HCT116 (cell line): ENCODE measurements at regions not wholly inside any gene's neighbourhood (a gene's known extent, or its start where the extent isn't known, plus 50 kb on each side); places are given as distances from the start of the nearest gene placed in this dataset.

Experiments used
- ATAC-seq: fragments of 200-7000 bp; cut with Tn5 transposase; 2 replicates; pipeline ENCODE4 v1.9.1; 2020; ENCODE audit warnings: mild to moderate bottlenecking, moderate library complexity
- BruUV-seq: library from RNA; stranded (reverse); fragments of 400-500 nt; replicated peaks from 2 replicates; lab custom pipeline; 2021; lab: Mats Ljungman, UMichigan
- CTCF ChIA-PET: fragments of 300-600 bp; sonication (Branson Sonifier 250); formaldehyde crosslinking; loops from one replicate; lab custom pipeline; 2021; ENCODE audit warnings: antibody characterized with exemption; lab: Charles Lee
- POLR2A ChIA-PET: fragments of 300-600, 350-600 bp; sonication (Branson Sonifier 250); formaldehyde crosslinking; loops from one replicate; lab custom pipeline; 2021; ENCODE audit warnings: antibody characterized with exemption; lab: Charles Lee
- RAD21 ChIA-PET, 2 experiments: fragments of 300-600 bp; sonication (Branson Sonifier 250); formaldehyde crosslinking; loops; one replicate each; lab custom pipeline; 2023; ENCODE audit warnings: low total read pairs in 2 of 2; ENCODE audit not compliant: uncharacterized antibody in 2 of 2, unreplicated experiment in 2 of 2, low non-redundant PET in 1 of 2; lab: Charles Lee
- DNase-seq: peaks from one replicate; pipeline ENCODE4 v3.0.0-alpha.2; 2010; ENCODE audit warnings: low read depth, low spot score
- H2AFZ ChIP-seq: fragments of 200-600 bp; shearing (Covaris generic), sonication (generic); 2 replicates; pipeline ENCODE4 v1.6.1; 2017; ENCODE audit warnings: low read depth, mixed run types, mixed read lengths, antibody characterized with exemption, low read length; ENCODE audit not compliant: poor library complexity, severe bottlenecking
- H3K27ac ChIP-seq: 2 replicates; pipeline ENCODE4 v1.5.1; 2012; ENCODE audit warnings: low read depth, low read length
- H3K27me3 ChIP-seq: fragments of 200-600 bp; sonication (generic); 2 replicates; pipeline ENCODE4 v1.6.1; 2016; ENCODE audit warnings: mixed run types, low read length, mixed read lengths; ENCODE audit not compliant: insufficient read depth
- H3K36me3 ChIP-seq, 2 experiments: fragments of 200-500 bp in 1 of 2; fragments of 200-600 bp in 1 of 2; sonication (Bioruptor generic) in 1 of 2; sonication (generic) in 1 of 2; 2 replicates each; pipeline versions ENCODE4 v1.5.1 to v1.6.1; 2014 to 2016; ENCODE audit warnings: low read length in 2 of 2, inconsistent platforms in 1 of 2, mixed read lengths in 1 of 2, mixed run types in 1 of 2; ENCODE audit not compliant: insufficient read depth in 2 of 2, control insufficient read depth in 1 of 2
- H3K4me1 ChIP-seq, 2 experiments: fragments of 200-600 bp in 1 of 2; sonication (generic) in 1 of 2; 2 replicates each; pipeline versions ENCODE4 v1.5.1 to v1.6.1; 2012 to 2017; ENCODE audit warnings: low read length in 2 of 2, inconsistent platforms in 1 of 2, mild to moderate bottlenecking in 1 of 2, mixed read lengths in 1 of 2, mixed run types in 1 of 2, moderate library complexity in 1 of 2; ENCODE audit not compliant: insufficient read depth in 2 of 2, control insufficient read depth in 1 of 2
- H3K4me2 ChIP-seq: fragments of 200-600 bp; sonication (generic); 2 replicates; pipeline ENCODE4 v1.6.1; 2017; ENCODE audit warnings: mixed run types, low read length, mixed read lengths
- H3K4me3 ChIP-seq, 2 experiments: fragments of 200-600 bp in 1 of 2; sonication (generic) in 1 of 2; replicated peaks in 1 of 2; 2 replicates each; pipeline ENCODE4 v1.5.1; 2011 to 2016; ENCODE audit warnings: low read length in 2 of 2, control low read depth in 1 of 2, low read depth in 1 of 2, mild to moderate bottlenecking in 1 of 2, mixed read lengths in 1 of 2, mixed run types in 1 of 2
- H3K79me2 ChIP-seq: fragments of 200-600 bp; sonication (generic); 2 replicates; pipeline ENCODE4 v1.6.1; 2017; ENCODE audit warnings: mild to moderate bottlenecking, mixed run types, low read length, moderate library complexity, mixed read lengths; ENCODE audit not compliant: insufficient read depth
- H3K9ac ChIP-seq: fragments of 200-600 bp; sonication (generic); 2 replicates; pipeline ENCODE4 v1.6.1; 2016; ENCODE audit warnings: low read length, mixed read lengths
- H3K9me2 ChIP-seq: fragments of 200-600 bp; sonication (generic), shearing (Covaris generic); 2 replicates; pipeline ENCODE4 v1.6.1; 2017; ENCODE audit warnings: mixed run types, mild to moderate bottlenecking, moderate library complexity; ENCODE audit not compliant: insufficient read depth
- H3K9me3 ChIP-seq, 2 experiments: fragments of 200-500 bp in 1 of 2; fragments of 200-600 bp in 1 of 2; sonication (Bioruptor generic) in 1 of 2; sonication (generic) in 1 of 2; 2 replicates each; pipeline ENCODE4 v1.6.1; 2014 to 2017; ENCODE audit warnings: low read length in 2 of 2, mixed read lengths in 2 of 2, inconsistent platforms in 1 of 2, low read depth in 1 of 2, mild to moderate bottlenecking in 1 of 2, mixed run types in 1 of 2, moderate library complexity in 1 of 2; ENCODE audit not compliant: control insufficient read depth in 1 of 2, insufficient read depth in 1 of 2
- H4K20me1 ChIP-seq: fragments of 200-600 bp; sonication (generic), shearing (Covaris generic); 2 replicates; pipeline ENCODE4 v1.6.1; 2017; ENCODE audit warnings: mixed run types, mild to moderate bottlenecking, moderate library complexity; ENCODE audit not compliant: insufficient read depth
- CBX3 ChIP-seq: IDR thresholded peaks from 2 replicates; pipeline ENCODE4 v1.6.1; 2012; ENCODE audit warnings: low read depth
- CEBPB ChIP-seq: IDR thresholded peaks from 2 replicates; pipeline ENCODE4 v1.6.1; 2012; ENCODE audit warnings: low read depth
- ELF1 ChIP-seq: IDR thresholded peaks from 2 replicates; pipeline ENCODE4 v1.6.1; 2012; ENCODE audit warnings: low read depth, borderline replicate concordance
- EZH2 ChIP-seq: fragments of 200-600 bp; sonication (generic); IDR thresholded peaks from 2 replicates; pipeline ENCODE4 v1.6.1; 2017; ENCODE audit warnings: antibody characterized with exemption, mixed run types
- FOSL1 ChIP-seq: IDR thresholded peaks from 2 replicates; pipeline ENCODE4 v1.6.1; 2012; ENCODE audit warnings: low read depth
- JUND ChIP-seq: IDR thresholded peaks from 2 replicates; pipeline ENCODE4 v1.6.1; 2012
- POLR2AphosphoS5 ChIP-seq: IDR thresholded peaks from 2 replicates; pipeline ENCODE4 v1.6.1; 2011; ENCODE audit warnings: mild to moderate bottlenecking, low read depth, low read length, moderate library complexity
- RAD21 ChIP-seq: IDR thresholded peaks from 2 replicates; pipeline ENCODE4 v1.6.1; 2012; ENCODE audit warnings: low read depth, mild to moderate bottlenecking
- SIN3A ChIP-seq: IDR thresholded peaks from 2 replicates; pipeline ENCODE4 v1.6.1; 2012; ENCODE audit warnings: low read depth
- SP1 ChIP-seq: IDR thresholded peaks from 2 replicates; pipeline ENCODE4 v1.6.1; 2012; ENCODE audit warnings: low read depth
- TCF7L2 ChIP-seq: IDR thresholded peaks from 2 replicates; pipeline ENCODE4 v1.7.0; 2011; ENCODE audit warnings: borderline replicate concordance, inconsistent platforms; ENCODE audit not compliant: insufficient read depth, insufficient read length; ENCODE audit errors: extremely low read depth
- YY1 ChIP-seq: IDR thresholded peaks from 2 replicates; pipeline ENCODE4 v1.6.1; 2011; ENCODE audit warnings: low read length, low read depth, moderate library complexity, mild to moderate bottlenecking; ENCODE audit not compliant: insufficient replicate concordance; ENCODE audit errors: extremely low read depth
- intact Hi-C: fragments of 100-400 bp; cut with micrococcal nuclease; formaldehyde crosslinking; loops from 2 replicates; pipeline ENCODE4 v1.10.0; 2022
- TF ChIP-seq, protein P1 (sequence below): IDR thresholded peaks from 2 replicates; pipeline ENCODE4 v1.6.1; 2012
- TF ChIP-seq, protein P2 (sequence below): IDR thresholded peaks from 2 replicates; pipeline ENCODE4 v1.6.1; 2012
- TF ChIP-seq, protein P3 (sequence below), 3 experiments: fragments of 200-600 bp in 1 of 3; sonication (generic) in 1 of 3; IDR thresholded peaks in 2 of 3; conservative IDR thresholded peaks in 1 of 3; 2 replicates each; pipeline ENCODE4 v1.5.1; 2012 to 2017; ENCODE audit warnings: low read depth in 2 of 3, low read length in 2 of 3, antibody characterized with exemption in 1 of 3, borderline replicate concordance in 1 of 3, control low read depth in 1 of 3, mild to moderate bottlenecking in 1 of 3, mixed read lengths in 1 of 3, mixed run types in 1 of 3, moderate library complexity in 1 of 3; ENCODE audit not compliant: insufficient read depth in 1 of 3

DNA sequence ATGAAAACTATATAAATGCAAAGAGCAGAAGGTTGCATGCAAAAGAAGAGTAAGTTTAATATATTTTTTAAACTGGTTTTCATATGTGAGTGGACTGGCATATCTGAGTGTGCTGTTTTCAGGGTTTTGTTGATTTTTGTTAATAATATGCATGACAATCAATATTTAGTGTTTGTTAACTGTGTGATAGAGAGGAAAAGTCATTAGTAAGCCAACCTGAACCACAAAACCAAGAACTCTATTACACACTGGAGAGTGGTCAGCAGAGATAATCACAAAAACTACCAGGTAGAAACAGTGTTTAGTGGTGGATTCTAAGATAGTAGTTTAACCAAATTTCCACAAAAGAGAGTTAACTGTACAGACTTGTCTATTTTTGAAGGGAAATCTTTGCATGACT lies 396.9 kb downstream of the GASK1B start:
- POLR2A ChIA-PET: no interaction called here
- H4K20me1 ChIP-seq: no peaks in the 10 kb centered on the region
- H3K36me3 ChIP-seq: no peaks in the 10 kb centered on the region
- H3K9me3 ChIP-seq: no peaks in the 10 kb centered on the region
- no peaks in the 10 kb centered on the region for H3K27me3 ChIP-seq
- TF ChIP-seq, protein P1, sequence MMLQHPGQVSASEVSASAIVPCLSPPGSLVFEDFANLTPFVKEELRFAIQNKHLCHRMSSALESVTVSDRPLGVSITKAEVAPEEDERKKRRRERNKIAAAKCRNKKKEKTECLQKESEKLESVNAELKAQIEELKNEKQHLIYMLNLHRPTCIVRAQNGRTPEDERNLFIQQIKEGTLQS: no peak
- TF ChIP-seq SP1 (no peak), YY1 (no peak), CEBPB (no peak), CBX3 (no peak), FOSL1 (no peak), RAD21 (no peak), TCF7L2 (no peak), EZH2 (no peak), JUND (no peak), ELF1 (no peak), SIN3A (no peak), POLR2AphosphoS5 (no peak)
- TF ChIP-seq, protein P2, sequence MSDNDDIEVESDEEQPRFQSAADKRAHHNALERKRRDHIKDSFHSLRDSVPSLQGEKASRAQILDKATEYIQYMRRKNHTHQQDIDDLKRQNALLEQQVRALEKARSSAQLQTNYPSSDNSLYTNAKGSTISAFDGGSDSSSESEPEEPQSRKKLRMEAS: no peak
- TF ChIP-seq, protein P3, sequence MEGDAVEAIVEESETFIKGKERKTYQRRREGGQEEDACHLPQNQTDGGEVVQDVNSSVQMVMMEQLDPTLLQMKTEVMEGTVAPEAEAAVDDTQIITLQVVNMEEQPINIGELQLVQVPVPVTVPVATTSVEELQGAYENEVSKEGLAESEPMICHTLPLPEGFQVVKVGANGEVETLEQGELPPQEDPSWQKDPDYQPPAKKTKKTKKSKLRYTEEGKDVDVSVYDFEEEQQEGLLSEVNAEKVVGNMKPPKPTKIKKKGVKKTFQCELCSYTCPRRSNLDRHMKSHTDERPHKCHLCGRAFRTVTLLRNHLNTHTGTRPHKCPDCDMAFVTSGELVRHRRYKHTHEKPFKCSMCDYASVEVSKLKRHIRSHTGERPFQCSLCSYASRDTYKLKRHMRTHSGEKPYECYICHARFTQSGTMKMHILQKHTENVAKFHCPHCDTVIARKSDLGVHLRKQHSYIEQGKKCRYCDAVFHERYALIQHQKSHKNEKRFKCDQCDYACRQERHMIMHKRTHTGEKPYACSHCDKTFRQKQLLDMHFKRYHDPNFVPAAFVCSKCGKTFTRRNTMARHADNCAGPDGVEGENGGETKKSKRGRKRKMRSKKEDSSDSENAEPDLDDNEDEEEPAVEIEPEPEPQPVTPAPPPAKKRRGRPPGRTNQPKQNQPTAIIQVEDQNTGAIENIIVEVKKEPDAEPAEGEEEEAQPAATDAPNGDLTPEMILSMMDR (IDR thresholded peaks at IDR 0.05 in 2 of 3, conservative IDR thresholded peaks at IDR 0.05 in 1 of 3; ENCODE audit: borderline replicate concordance in 1 of 3, insufficient read depth in 1 of 3, low read depth in 2 of 3, low read length in 2 of 3): no peak
- H2AFZ ChIP-seq: peak overlapping the region; percentile 39
- H3K9ac ChIP-seq: no peak overlapping the region
- no peak overlapping the region for H3K4me2 ChIP-seq
- no peak overlapping the region for H3K27ac ChIP-seq
- RAD21 ChIA-PET: no interaction called here
- no peaks in the 10 kb centered on the region for H3K4me1 ChIP-seq
- intact Hi-C loops: no loop called here
- CTCF ChIA-PET: no interaction called here
- no peak for DNase-seq
- no peak for ATAC-seq
- no peaks in the 10 kb centered on the region; the same call in 1 of the 2 replicates for H3K9me2 ChIP-seq
- H3K4me3 ChIP-seq: no peak overlapping the region
- BruUV-seq: no TSS peak
- no peaks in the 10 kb centered on the region for H3K79me2 ChIP-seq
